ENCODE measurements at regions not wholly inside any gene's neighbourhood (a gene's known extent, or its start where the extent isn't known, plus 50 kb on each side); places are given as distances from the start of the nearest gene placed in this dataset.

- ATAC-seq (no peak), DNase-seq (ENCODE audit: low spot score) (no peak)
- no peaks in the 10 kb centered on the region for H3K36me3 ChIP-seq (ENCODE audit: insufficient read depth)
- no peaks in the 10 kb centered on the region for H4K20me1 ChIP-seq (replicated peaks; ENCODE audit: insufficient read depth)
- no peak overlapping the region for H3K4me3 Mint-ChIP-seq
- no peak overlapping the region for H2AFZ ChIP-seq
- H3K4me1 ChIP-seq (ENCODE audit: insufficient read depth), result no peaks in the 10 kb centered on the region
- peaks cover 6% of the 10 kb centered on the region for H3K36me3 Mint-ChIP-seq (ENCODE audit: low read depth)
- no peaks in the 10 kb centered on the region for H3K79me2 ChIP-seq (replicated peaks; ENCODE audit: insufficient read depth)
- no peak overlapping the region for H3K4me3 ChIP-seq
- H3K27ac ChIP-seq (ENCODE audit: low read depth), result no peak overlapping the region
- peaks cover 3% of the 10 kb centered on the region for H3K27me3 Mint-ChIP-seq (ENCODE audit: insufficient read depth, low read depth, poor library complexity)
- H3K4me2 ChIP-seq, result no peak overlapping the region
- peaks cover 12% of the 10 kb centered on the region for H3K9me3 Mint-ChIP-seq
- H3K9me2 ChIP-seq (ENCODE audit: insufficient read depth), result no peaks in the 10 kb centered on the region; the same call in 1 of the 2 replicates
- no peaks in the 10 kb centered on the region for H3K27me3 ChIP-seq (ENCODE audit: insufficient read depth)
- H3K27ac Mint-ChIP-seq, result no peak overlapping the region
- no peaks in the 10 kb centered on the region for H3F3A ChIP-seq (replicated peaks; ENCODE audit: low read depth)
- peaks cover 3% of the 10 kb centered on the region; the same call in 1 of the 3 replicates for H3K4me1 Mint-ChIP-seq
- TF ChIP-seq, protein P1, sequence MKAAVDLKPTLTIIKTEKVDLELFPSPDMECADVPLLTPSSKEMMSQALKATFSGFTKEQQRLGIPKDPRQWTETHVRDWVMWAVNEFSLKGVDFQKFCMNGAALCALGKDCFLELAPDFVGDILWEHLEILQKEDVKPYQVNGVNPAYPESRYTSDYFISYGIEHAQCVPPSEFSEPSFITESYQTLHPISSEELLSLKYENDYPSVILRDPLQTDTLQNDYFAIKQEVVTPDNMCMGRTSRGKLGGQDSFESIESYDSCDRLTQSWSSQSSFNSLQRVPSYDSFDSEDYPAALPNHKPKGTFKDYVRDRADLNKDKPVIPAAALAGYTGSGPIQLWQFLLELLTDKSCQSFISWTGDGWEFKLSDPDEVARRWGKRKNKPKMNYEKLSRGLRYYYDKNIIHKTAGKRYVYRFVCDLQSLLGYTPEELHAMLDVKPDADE (IDR thresholded peaks at IDR 0.05), result no peak
- TF ChIP-seq EZH2phosphoT487 (IDR thresholded peaks at IDR 0.05; ENCODE audit: unreplicated experiment) (no peak), CREB1 (CRISPR knock-in tag; IDR thresholded peaks at IDR 0.05; ENCODE audit: low read depth) (no peak), CTCF (conservative IDR thresholded peaks at IDR 0.05; ENCODE audit: low read depth in 2 of 2) (no peak), POLR2AphosphoS5 (IDR thresholded peaks at IDR 0.05; ENCODE audit: low read depth) (no peak), ZNF114 (CRISPR knock-in tag; IDR thresholded peaks at IDR 0.05) (no peak), JUNB (IDR thresholded peaks at IDR 0.05; ENCODE audit: unreplicated experiment) (no peak), REST (IDR thresholded peaks at IDR 0.05; ENCODE audit: unreplicated experiment) (no peak), ZNF331 (CRISPR knock-in tag; IDR thresholded peaks at IDR 0.05; ENCODE audit: low read depth) (no peak), EZH2 (IDR thresholded peaks at IDR 0.05; ENCODE audit: low read depth, unreplicated experiment) (no peak), NANOG (IDR thresholded peaks at IDR 0.05; ENCODE audit: borderline replicate concordance) (no peak), ZNF462 (CRISPR knock-in tag; IDR thresholded peaks at IDR 0.05) (no peak), STAT1 (IDR thresholded peaks at IDR 0.05; ENCODE audit: unreplicated experiment) (no peak)
Observed at GRCh38 chr16:9412915-9413264, 321.4 kb downstream of the HAPSTR1 start.
